Mesendoderm (in vitro differentiated cells): ENCODE measurements at regions not wholly inside any gene's neighbourhood (a gene's known extent, or its start where the extent isn't known, plus 50 kb on each side); places are given as distances from the start of the nearest gene placed in this dataset.

ENCODE experiments used
- DNase-seq: peaks from one replicate; pipeline ENCODE4 v3.0.0; 2013
- H2AK5ac ChIP-seq: 2 replicates; pipeline ENCODE4 v1.6.1; 2013; ENCODE audit warnings: low read length, inconsistent platforms
- H2BK120ac ChIP-seq: 2 replicates; pipeline ENCODE4 v1.6.1; 2013; ENCODE audit warnings: low read depth, mild to moderate bottlenecking, low read length, moderate library complexity, mixed read lengths
- H2BK15ac ChIP-seq: replicated peaks from 2 replicates; pipeline ENCODE4 v1.6.1; 2013; ENCODE audit warnings: low read depth, mild to moderate bottlenecking, moderate library complexity
- H2BK5ac ChIP-seq: 2 replicates; pipeline ENCODE4 v1.6.1; 2013; ENCODE audit warnings: low read length, inconsistent platforms
- H3K18ac ChIP-seq: 2 replicates; pipeline ENCODE4 v1.6.1; 2013; ENCODE audit warnings: mild to moderate bottlenecking, low read length, mixed read lengths
- H3K23ac ChIP-seq: one replicate; pipeline ENCODE4 v1.6.1; 2013; ENCODE audit warnings: low read length
- H3K27ac ChIP-seq: 2 replicates; pipeline ENCODE4 v1.5.1; 2013; ENCODE audit warnings: low read depth, mild to moderate bottlenecking, inconsistent platforms, low read length, moderate library complexity
- H3K27me3 ChIP-seq: 2 replicates; pipeline ENCODE4 v1.6.1; 2013; ENCODE audit warnings: low read length, control low read depth, mild to moderate bottlenecking, inconsistent platforms; ENCODE audit not compliant: insufficient read depth, poor library complexity
- H3K36me3 ChIP-seq: 2 replicates; pipeline ENCODE4 v1.6.1; 2013; ENCODE audit warnings: low read length, inconsistent platforms; ENCODE audit not compliant: control insufficient read depth, insufficient read depth
- H3K4ac ChIP-seq: one replicate; pipeline ENCODE4 v1.6.1; 2013; ENCODE audit warnings: low read depth, mild to moderate bottlenecking, low read length, moderate library complexity
- H3K4me1 ChIP-seq: 2 replicates; pipeline ENCODE4 v1.6.1; 2013; ENCODE audit warnings: low read depth, low read length, inconsistent platforms; ENCODE audit not compliant: control insufficient read depth
- H3K4me2 ChIP-seq: 2 replicates; pipeline ENCODE4 v1.6.1; 2013; ENCODE audit warnings: low read length
- H3K4me3 ChIP-seq: 2 replicates; pipeline ENCODE4 v1.5.1; 2013; ENCODE audit warnings: mild to moderate bottlenecking, low read length
- H3K56ac ChIP-seq: one replicate; pipeline ENCODE4 v1.6.1; 2013; ENCODE audit warnings: low read length
- H3K79me1 ChIP-seq: 2 replicates; pipeline ENCODE4 v1.6.1; 2013; ENCODE audit warnings: low read length, inconsistent platforms
- H3K79me2 ChIP-seq: 2 replicates; pipeline ENCODE4 v1.6.1; 2013; ENCODE audit warnings: mild to moderate bottlenecking, low read length; ENCODE audit not compliant: control insufficient read depth, insufficient read depth
- H3K9ac ChIP-seq: 2 replicates; pipeline ENCODE4 v1.6.1; 2013; ENCODE audit warnings: low read length, inconsistent platforms
- H4K5ac ChIP-seq: one replicate; pipeline ENCODE4 v1.6.1; 2013; ENCODE audit warnings: low read length
- H4K8ac ChIP-seq: one replicate; pipeline ENCODE4 v1.6.1; 2013; ENCODE audit warnings: low read depth, mild to moderate bottlenecking, control low read depth, low read length, moderate library complexity
- WGBS: extraction: QIAGEN DNeasy Blood & Tissue Kit; methylation state at CpG from one replicate; pipeline ENCODE4 v1.1.7; 2013; ENCODE audit warnings: low lambda C conversion rate, missing lambda C conversion rate; ENCODE audit not compliant: insufficient coverage; ENCODE audit errors: extremely low coverage; 5-methylcytosine and 5-hydroxymethylcytosine counted together

DNA sequence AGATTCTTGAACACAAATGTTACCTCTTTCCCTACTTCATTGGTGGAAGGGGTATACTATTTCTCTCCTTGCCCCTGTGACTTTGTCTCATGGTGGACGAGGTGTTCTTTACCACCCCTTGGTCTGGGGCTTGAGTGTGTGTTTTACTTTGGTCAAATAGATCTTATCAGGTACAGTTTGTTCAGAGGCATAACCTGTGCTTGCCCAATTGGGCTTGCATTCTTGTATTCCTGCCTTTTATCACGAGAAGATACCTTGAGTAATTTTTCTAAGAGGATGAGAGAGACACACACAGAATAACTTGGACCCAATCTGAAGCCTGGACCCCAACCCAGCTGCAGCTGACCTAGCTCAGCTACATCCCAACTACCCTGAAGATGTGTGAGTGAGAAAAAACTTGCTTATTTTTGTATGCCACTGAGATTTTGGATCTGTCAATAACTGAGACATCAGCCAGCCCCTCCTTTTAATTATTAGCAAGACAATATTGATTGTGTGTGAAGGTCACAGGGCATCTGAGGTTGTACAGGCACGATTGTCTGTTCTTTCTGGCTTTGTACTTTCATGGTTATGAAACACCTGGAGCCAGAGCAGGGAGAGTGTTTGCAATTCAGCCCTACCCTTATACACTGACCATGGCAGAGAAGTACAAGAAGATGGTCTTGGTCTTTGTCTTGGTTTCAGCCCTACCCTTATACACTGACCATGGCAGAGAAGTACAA, 204.7 kb upstream of the SLC35B3 start:
- Histone ChIP-seq H3K56ac (no peak overlapping the region), H2AK5ac (no peak overlapping the region), H3K9ac (no peak overlapping the region), H4K5ac (no peak overlapping the region), H3K36me3 (no peaks in the 10 kb centered on the region), H3K79me2 (no peaks in the 10 kb centered on the region), H3K18ac (no peak overlapping the region), H2BK120ac (no peak overlapping the region), H3K79me1 (no peaks in the 10 kb centered on the region), H3K4ac (no peak overlapping the region), H2BK5ac (no peak overlapping the region), H3K23ac (no peak overlapping the region), H2BK15ac (no peak overlapping the region), H3K27ac (no peak overlapping the region), H3K4me2 (no peak overlapping the region), H3K4me3 (no peak overlapping the region), H3K4me1 (no peaks in the 10 kb centered on the region), H4K8ac (no peak overlapping the region), H3K27me3 (no peaks in the 10 kb centered on the region)
- no CpG with 5 or more reads among the region's 3 CpGs for WGBS
- DNase-seq, result no peak

DNA sequence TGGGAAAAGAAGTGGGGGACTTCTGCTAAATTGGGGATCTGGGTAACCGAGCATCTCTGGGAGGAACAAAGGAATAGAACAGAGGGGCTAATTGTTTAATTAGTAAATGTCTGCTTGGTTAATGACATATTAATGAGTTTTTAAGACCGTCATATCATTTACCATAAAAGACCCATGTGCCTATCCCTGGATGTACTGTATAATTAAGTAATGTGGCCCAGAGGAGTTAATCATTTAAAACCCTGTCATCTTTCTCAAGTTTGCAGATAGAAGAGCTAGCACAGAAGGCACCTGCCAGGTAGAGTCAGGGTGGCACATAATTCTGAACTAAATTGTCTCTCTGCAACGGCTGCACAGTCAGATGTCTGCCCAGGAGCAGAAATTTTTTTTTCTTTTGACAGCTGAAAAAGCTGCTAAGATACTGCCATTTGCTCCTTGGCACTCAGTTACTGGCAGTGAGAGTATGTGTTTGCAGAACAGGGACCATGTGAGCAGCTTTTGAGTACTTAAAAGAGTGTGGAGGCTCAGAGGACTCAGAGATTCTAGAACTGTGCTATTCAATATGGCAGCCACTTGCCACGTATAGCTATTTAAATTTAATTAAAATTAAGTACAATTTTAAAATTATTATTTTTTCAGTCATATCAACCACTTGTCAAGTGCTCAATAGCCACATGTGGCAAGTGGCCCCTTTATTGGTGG, 202.7 kb upstream of the SLC35B3 start:
- Histone ChIP-seq H3K9ac (no peak overlapping the region), H4K5ac (no peak overlapping the region)

DNA sequence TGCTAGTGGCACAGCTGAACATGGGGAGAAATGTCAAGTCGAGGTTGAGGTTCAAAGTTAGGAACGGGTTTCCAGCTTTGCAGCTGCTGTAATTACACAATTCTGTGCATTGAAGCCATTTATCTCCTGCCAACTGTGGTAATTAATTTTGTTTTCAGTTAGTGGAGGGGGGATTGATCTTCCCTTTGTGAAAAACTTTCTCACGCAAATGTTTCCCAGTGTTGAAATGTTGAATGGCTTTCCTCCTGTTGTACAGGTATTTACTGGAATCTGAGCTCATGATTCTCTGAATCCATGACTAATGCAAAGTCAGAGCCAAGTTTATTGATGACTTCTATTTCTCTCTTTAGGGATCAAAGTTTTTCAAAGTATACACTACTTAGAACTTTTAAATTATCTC, 198.4 kb upstream of the SLC35B3 start:
- no peak overlapping the region for H2BK120ac ChIP-seq
- no peak overlapping the region for H3K23ac ChIP-seq

More for the DNA sequence above, 202.7 kb upstream of the SLC35B3 start:
- H3K4me1 ChIP-seq, result no peaks in the 10 kb centered on the region
- H3K23ac ChIP-seq, result no peak overlapping the region
- no peak overlapping the region for H3K4me2 ChIP-seq
- no peak overlapping the region for H2BK15ac ChIP-seq
- H2BK120ac ChIP-seq, result no peak overlapping the region
- no peak for DNase-seq
- no peak overlapping the region for H2AK5ac ChIP-seq
- no peak overlapping the region for H3K56ac ChIP-seq
- no peak overlapping the region for H3K4ac ChIP-seq
- WGBS, result no CpG with 5 or more reads among the region's 4 CpGs
- no peak overlapping the region for H3K18ac ChIP-seq
- no peaks in the 10 kb centered on the region for H3K79me2 ChIP-seq
- no peaks in the 10 kb centered on the region for H3K36me3 ChIP-seq
- no peak overlapping the region for H4K8ac ChIP-seq
- H3K79me1 ChIP-seq, result no peaks in the 10 kb centered on the region
- no peak overlapping the region for H3K4me3 ChIP-seq
- no peaks in the 10 kb centered on the region for H3K27me3 ChIP-seq
- no peak overlapping the region for H2BK5ac ChIP-seq
- H3K27ac ChIP-seq, result no peak overlapping the region

DNA sequence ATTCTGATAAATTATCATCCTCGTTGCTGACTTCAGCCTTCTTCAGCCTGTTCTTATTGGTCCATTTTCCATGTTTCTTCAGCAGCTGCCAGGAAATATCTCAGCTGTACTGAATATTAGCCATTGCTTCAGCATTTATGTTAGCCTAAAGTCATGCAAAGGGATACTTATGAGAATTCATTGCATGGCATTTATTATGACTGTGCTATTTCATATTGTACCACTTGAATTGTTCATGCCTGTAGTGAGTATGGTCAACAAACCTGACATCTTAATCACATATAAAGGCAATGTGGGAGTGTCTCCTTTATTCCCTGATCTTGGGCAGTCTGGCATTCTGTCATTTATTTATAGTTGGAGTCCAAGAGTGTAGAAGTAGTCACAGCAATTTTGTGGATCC, 193.4 kb upstream of the SLC35B3 start:
- no peaks in the 10 kb centered on the region for H3K79me2 ChIP-seq
- no peak overlapping the region for H4K5ac ChIP-seq
- H3K18ac ChIP-seq, result no peak overlapping the region
- no peak overlapping the region for H3K9ac ChIP-seq
- H2BK5ac ChIP-seq, result no peak overlapping the region
- H2BK120ac ChIP-seq, result no peak overlapping the region
- H3K4me2 ChIP-seq, result no peak overlapping the region
- H2AK5ac ChIP-seq, result no peak overlapping the region
- H3K23ac ChIP-seq, result no peak overlapping the region
- WGBS, result no CpG with 5 or more reads among the region's 1 CpG
- H3K4me1 ChIP-seq, result no peaks in the 10 kb centered on the region
- no peaks in the 10 kb centered on the region for H3K79me1 ChIP-seq
- H2BK15ac ChIP-seq, result no peak overlapping the region
- no peak overlapping the region for H4K8ac ChIP-seq
- H3K36me3 ChIP-seq, result no peaks in the 10 kb centered on the region
- DNase-seq, result no peak
- H3K27ac ChIP-seq, result no peak overlapping the region
- no peak overlapping the region for H3K4ac ChIP-seq
- H3K4me3 ChIP-seq, result no peak overlapping the region
- no peaks in the 10 kb centered on the region for H3K27me3 ChIP-seq
- H3K56ac ChIP-seq, result no peak overlapping the region

More for the DNA sequence above, 198.4 kb upstream of the SLC35B3 start:
- Histone ChIP-seq H3K9ac (no peak overlapping the region), H3K27me3 (no peaks in the 10 kb centered on the region), H3K4me1 (no peaks in the 10 kb centered on the region), H4K8ac (no peak overlapping the region), H4K5ac (no peak overlapping the region), H3K79me1 (no peaks in the 10 kb centered on the region), H2BK5ac (no peak overlapping the region), H3K4ac (no peak overlapping the region), H3K56ac (no peak overlapping the region), H3K79me2 (no peaks in the 10 kb centered on the region), H3K27ac (no peak overlapping the region), H3K4me3 (no peak overlapping the region), H2AK5ac (no peak overlapping the region), H3K4me2 (no peak overlapping the region), H2BK15ac (no peak overlapping the region), H3K18ac (no peak overlapping the region), H3K36me3 (no peaks in the 10 kb centered on the region)
- no CpG with 5 or more reads among the region's 3 CpGs for WGBS
- no peak for DNase-seq

DNA sequence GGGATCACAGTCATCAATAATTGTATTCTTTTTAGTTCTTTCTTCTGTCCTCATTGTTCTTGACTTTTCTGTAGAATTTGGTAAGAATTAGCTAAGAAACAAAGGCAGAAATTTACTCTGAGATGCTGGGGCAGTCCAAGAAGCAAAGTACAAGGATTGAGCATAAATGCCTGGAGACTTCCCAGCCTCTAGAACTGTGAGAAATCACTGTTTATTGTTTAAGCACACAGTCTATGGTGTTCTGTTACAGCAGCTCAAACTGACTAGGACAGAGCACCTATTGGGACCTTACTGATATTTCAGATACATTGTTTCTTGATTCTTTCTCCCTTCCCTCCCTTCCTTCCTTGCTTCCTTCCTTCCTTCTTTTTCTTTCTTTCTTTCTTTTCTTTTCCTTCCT, 192.7 kb upstream of the SLC35B3 start:
- no peak overlapping the region for H3K27ac ChIP-seq
- H3K18ac ChIP-seq, result no peak overlapping the region
- H2BK5ac ChIP-seq, result no peak overlapping the region
- H3K79me1 ChIP-seq, result no peaks in the 10 kb centered on the region
- H2BK15ac ChIP-seq, result no peak overlapping the region
- no peaks in the 10 kb centered on the region for H3K79me2 ChIP-seq
- no peak overlapping the region for H3K4me3 ChIP-seq
- no peak overlapping the region for H3K9ac ChIP-seq
- H2BK120ac ChIP-seq, result no peak overlapping the region
- no peak overlapping the region for H3K56ac ChIP-seq
- no peaks in the 10 kb centered on the region for H3K27me3 ChIP-seq
- H3K4me2 ChIP-seq, result no peak overlapping the region
- no peak overlapping the region for H4K8ac ChIP-seq
- H3K4ac ChIP-seq, result no peak overlapping the region
- no peak overlapping the region for H2AK5ac ChIP-seq
- DNase-seq, result no peak
- no peak overlapping the region for H4K5ac ChIP-seq
- no peak overlapping the region for H3K23ac ChIP-seq
- H3K4me1 ChIP-seq, result no peaks in the 10 kb centered on the region
- no peaks in the 10 kb centered on the region for H3K36me3 ChIP-seq
